ENCODE measurements at regions not wholly inside any gene's neighbourhood (a gene's known extent, or its start where the extent isn't known, plus 50 kb on each side); places are given as distances from the start of the nearest gene placed in this dataset.
"Not testable (repeated sequence)": the region's sequence is repeated elsewhere in the genome, so short reads cannot be mapped to it uniquely, and the experiment has no call there.

GRCh38 chr2:87470381-87471380, 277.2 kb upstream of the PLGLB2 start:
- not testable (repeated sequence) for ATAC-seq; DNase-seq (ENCODE audit: low spot score)

DNA sequence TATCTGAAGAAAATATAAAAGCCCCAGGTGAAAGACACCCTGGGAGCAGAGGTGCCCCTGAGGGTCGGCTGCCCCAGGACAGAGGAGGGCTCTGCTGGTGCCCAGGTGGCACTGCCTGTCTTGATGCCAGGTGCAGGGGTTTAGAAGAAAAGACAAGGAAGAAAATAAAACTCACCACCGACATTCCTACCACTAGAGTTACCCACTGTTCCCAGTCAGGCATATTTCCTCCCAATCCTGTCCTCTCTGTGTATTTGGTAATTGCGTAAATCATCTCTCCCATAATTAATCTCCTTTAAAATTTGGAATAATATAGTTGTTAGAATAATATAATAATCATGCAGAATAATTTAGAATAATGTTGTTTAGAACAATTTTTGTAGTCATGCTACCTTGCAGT, 276.4 kb upstream of the PLGLB2 start:
- DNase-seq (ENCODE audit: low spot score); ATAC-seq: not testable (repeated sequence)

GRCh38 chr2:87476223-87476872, 271.5 kb upstream of the PLGLB2 start:
- peak; percentile 91 for ATAC-seq

GRCh38 chr2:87476936-87477335, 271.0 kb upstream of the PLGLB2 start:
- not testable (repeated sequence) for DNase-seq (ENCODE audit: low spot score); ATAC-seq

More at GRCh38 chr2:87476223-87476872, 271.5 kb upstream of the PLGLB2 start:
- DNase-seq (ENCODE audit: low spot score) = not testable (repeated sequence)

- not testable (repeated sequence) for DNase-seq (ENCODE audit: low spot score)
- peak; percentile 31 for ATAC-seq
Observed at GRCh38 chr2:87477669-87478428, 270.0 kb upstream of the PLGLB2 start.

DNA sequence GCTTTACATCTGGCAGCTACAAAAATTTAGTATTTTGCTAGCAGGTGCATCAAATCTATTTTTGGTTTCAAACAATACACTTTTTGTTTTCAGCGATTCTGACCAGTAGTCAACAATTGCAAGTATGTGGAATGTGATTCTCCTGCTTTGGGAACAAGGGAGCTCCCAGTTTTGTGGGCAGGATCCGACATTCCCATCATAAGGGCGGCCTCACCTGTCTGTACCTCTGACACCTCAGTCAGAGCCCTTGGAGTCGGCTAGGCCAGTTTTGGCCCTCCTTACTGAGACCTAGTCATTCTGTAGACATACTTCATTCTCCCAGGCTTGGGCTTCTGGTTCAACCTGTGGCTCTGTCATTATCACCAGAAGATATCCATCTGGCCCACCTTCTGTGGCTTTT, 269.0 kb upstream of the PLGLB2 start:
- ATAC-seq = not testable (repeated sequence)

DNA sequence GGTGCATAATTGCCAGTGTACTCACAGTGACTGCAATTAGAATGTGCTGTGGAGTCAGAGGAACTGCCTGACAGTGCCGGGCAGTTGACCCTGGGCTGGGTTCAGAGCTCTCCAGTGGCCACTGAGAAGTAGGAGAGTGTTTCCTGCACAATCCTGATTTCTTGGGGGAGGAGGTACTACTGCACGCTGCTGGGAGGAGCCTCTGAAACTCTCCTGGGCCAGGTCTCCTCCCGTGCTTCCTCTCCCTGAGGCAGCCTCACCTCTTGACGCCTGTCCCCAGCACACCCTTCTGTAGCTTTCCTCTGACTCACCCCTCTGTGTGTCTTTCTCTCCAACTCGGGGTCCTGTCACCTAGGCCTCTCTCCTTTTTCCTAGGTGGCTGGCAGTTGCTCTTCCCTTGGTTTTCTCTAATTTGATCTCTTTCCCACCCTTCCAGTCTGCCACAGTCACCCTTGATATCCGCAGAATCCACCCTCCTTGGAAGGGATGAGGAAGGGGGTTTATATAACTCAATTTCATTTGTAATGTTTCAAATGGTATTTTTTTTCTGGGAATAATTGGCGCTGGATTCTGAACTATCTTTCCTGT, 264.7 kb upstream of the PLGLB2 start:
- not testable (repeated sequence) for DNase-seq (ENCODE audit: low spot score)
- peak; percentile 16 for ATAC-seq

More for the DNA sequence above, 269.0 kb upstream of the PLGLB2 start:
- not testable (repeated sequence) for DNase-seq (ENCODE audit: low spot score)

DNA sequence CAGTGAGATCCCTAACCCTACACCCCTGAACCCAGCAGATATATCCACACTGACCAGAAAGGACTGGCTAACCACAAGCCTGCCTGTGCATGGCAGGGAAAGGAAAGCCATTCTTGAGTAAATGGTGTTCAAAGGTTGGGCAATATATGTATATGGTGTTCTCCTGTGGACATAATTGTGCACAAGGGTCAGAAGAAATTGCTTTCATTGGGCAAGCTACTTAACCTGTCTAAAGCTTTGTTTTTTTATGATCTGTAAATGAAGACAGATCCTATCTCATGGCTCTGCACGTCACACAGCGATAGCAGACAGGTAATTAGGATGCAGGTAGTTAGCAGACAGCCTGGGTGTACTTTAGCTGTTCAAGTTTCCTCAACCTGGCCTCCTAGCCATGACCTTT, 263.5 kb upstream of the PLGLB2 start:
- not testable (repeated sequence) for DNase-seq (ENCODE audit: low spot score); ATAC-seq

- ATAC-seq = peak; percentile 20
Observed at GRCh38 chr2:87485455-87485854, 262.4 kb upstream of the PLGLB2 start.

GRCh38 chr2:87485884-87486283, 262.0 kb upstream of the PLGLB2 start:
- peak; percentile 97 for ATAC-seq
- DNase-seq (ENCODE audit: low spot score) = not testable (repeated sequence)

More at GRCh38 chr2:87485455-87485854, 262.4 kb upstream of the PLGLB2 start:
- not testable (repeated sequence) for DNase-seq (ENCODE audit: low spot score)

DNA sequence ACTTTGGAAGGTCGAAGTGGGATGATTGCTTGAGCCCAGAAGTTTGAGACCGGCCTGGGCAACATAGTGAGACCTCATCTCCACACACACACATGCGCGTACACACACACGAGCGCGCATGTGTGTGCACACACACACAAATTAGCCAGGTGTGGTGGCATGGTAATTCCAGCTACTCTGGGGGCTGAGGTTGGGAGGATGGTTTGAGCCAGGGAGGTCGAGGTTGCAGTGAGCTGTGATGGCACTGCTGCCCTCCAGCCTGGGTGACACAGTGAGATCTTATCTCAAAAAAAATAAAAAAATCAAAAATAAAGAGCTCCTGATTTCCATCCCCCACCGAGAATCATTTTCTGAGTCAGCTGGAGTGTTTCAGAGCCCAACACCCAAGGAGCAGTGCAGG, 261.5 kb upstream of the PLGLB2 start:
- ATAC-seq = peak; percentile 4
- not testable (repeated sequence) for DNase-seq (ENCODE audit: low spot score)

- not testable (repeated sequence) for ATAC-seq; DNase-seq (ENCODE audit: low spot score)
Observed at GRCh38 chr2:87488021-87488420, 259.9 kb upstream of the PLGLB2 start.

DNA sequence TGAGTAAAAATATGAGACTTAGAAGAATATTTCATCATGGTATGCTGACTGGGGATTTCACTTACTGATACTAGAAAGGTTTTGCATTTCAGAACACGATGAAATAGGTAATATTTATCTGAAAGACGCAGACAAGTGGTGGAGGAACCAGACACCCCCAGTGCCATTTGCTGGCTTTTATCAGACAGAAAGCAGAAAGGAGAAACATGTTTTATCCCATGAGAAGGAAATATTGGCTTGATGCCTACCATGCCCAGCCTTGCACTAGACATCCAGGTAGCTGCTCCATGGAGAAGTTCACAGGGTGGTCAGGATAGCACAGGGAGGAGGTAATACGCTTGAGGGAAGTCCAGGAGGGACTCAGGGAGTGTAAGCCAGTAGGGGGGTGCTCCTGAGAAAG, 258.9 kb upstream of the PLGLB2 start:
- not testable (repeated sequence) for DNase-seq (ENCODE audit: low spot score); ATAC-seq

DNA sequence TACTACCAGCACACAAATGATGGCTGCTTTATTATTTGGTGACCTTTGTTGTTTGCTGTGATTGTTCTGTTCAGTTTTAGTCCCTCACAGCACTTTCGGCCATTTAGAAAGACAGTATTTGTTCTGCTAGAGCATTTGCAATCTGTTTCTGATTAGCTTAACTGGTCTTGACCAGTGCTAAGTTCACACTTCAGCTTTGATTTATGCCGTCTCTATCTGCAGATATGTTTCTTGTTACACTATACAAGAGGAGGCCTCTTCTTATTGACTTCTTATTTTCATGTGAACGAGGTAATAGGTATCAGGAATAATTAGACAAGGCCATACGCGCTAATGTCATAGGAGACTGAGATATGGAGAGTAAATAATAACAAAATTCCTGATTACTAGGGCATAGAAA, 253.0 kb upstream of the PLGLB2 start:
- not testable (repeated sequence) for ATAC-seq; DNase-seq (ENCODE audit: low spot score)

DNA sequence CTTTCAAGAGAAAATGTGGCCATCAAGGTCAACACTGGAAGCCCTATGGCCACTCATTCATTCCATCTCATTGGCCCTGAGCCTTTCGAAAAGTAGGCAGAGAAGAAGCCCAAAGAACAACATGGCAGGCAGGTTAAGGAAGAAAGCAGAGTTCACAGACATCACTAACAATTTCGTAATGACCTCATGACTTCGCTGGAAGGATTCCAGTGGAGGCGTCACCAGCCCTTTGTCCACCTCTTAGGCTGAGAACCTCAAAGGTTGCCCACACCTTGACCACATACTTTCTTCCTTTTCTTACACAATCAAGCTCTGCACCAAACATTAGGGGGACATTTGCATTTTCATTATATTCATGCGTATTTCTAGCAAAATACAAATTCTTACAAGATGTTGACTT, 252.4 kb upstream of the PLGLB2 start:
- ATAC-seq = peak; percentile 59
- DNase-seq (ENCODE audit: low spot score) = not testable (repeated sequence)

DNA sequence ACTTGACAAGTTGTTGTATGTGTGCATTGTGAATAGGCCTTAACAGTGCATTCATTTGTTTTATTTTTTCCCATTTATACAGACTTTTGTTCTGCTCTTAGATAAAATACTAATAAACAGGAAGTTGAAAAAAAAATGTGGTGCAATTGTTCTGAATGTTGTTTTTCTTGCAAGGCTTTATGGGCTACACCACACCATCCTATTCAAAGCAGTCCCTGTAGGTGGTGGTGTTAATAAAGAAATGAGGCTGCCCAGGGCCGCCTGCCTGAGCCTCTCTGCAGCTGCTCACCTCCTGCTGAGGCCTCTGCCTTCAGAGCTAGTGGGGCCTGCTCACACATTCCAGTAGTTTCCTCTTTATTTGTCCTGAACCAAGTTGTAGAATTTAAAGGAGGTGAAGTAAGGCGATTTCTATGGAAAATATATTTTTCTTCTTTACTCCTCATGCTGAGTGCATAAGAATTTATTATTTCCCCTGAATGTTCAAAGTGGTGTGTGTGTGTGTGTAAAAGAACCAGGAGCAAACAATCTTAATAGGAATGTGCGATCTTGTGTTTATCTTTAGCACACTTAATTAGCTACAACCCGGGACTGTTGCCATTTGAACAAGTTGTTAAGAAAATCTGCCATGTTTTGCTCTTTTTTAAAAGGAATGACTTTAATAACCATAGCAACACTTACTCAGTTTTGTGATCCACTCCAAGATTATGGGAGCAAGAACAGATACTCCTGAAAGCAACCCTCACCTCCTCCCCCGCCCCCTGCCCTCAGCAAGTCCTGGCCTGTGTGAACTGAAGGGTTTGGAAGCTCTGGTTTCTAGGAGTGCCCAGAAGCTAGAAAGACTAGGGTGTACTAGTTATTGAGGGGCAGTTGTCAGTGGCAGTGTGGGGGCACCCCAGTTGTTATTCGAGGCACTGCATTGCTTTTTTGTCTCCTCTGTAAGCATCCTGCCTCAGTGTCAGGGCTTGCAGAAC, 251.6 kb upstream of the PLGLB2 start:
- ATAC-seq = peak; percentile 96
- DNase-seq (ENCODE audit: low spot score) = not testable (repeated sequence)

DNA sequence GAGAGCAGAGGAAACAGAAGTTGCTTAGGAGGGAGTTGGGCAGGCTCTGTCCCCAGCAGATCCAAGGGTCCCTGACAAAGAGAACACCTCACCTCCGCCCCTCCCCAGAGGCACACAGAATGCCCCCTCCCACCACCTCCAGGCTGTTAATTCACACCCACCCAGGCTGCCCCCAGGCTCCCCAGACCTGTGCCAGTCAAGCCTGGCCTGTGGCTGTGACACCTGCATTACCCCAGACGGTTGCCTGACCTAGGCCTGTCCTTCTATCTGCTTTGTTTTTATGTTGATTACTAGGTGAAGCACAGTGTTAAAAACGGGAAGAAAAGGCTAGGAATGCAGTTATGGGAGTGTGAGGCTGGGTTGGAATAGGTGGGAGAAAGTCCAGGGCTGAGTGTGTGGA, 250.8 kb upstream of the PLGLB2 start:
- DNase-seq (ENCODE audit: low spot score); ATAC-seq: not testable (repeated sequence)

- not testable (repeated sequence) for DNase-seq (ENCODE audit: low spot score); ATAC-seq
Observed at GRCh38 chr2:87497700-87498099, 250.2 kb upstream of the PLGLB2 start.

Measured in left lobe of liver (tissue), 2 donors.